Right lobe of liver (tissue), 6 donors: ENCODE measurements at regions not wholly inside any gene's neighbourhood (a gene's known extent, or its start where the extent isn't known, plus 50 kb on each side); places are given as distances from the start of the nearest gene placed in this dataset.

Source experiments
- ATAC-seq, 4 donors: fragments of 200-7000 bp; cut with Tn5 transposase; one replicate each; pipeline ENCODE4 v1.9.1; 2020; ENCODE audit warnings: mild to moderate bottlenecking in 4 of 4, moderate library complexity in 4 of 4
- DNase-seq, 3 donors: peaks; one replicate each; pipeline ENCODE4 v3.0.0-alpha.2; 2020
- H3K27ac ChIP-seq, 3 donors: fragments of 200-600 bp; one replicate each; pipeline ENCODE4 v1.8.0; 2022
- H3K27me3 ChIP-seq, 2 donors: fragments of 200-600 bp; one replicate each; pipeline ENCODE4 v1.8.0; 2022
- H3K36me3 ChIP-seq, 4 donors: fragments of 200-600 bp; sonication (generic) in 1 of 4; one replicate each; pipeline versions ENCODE4 v1.5.1 to v1.8.0; 2017 to 2022; ENCODE audit warnings: control low read depth in 1 of 4
- H3K4me1 ChIP-seq, 4 donors: fragments of 200-600 bp; sonication (generic) in 1 of 4; one replicate each; pipeline versions ENCODE4 v1.5.1 to v1.8.0; 2017 to 2022; ENCODE audit warnings: control low read depth in 1 of 4
- H3K4me3 ChIP-seq, 3 donors: fragments of 200-600 bp; one replicate each; pipeline ENCODE4 v1.8.0; 2022
- H3K9me3 ChIP-seq, 4 donors: fragments of 200-600 bp; sonication (generic) in 1 of 4; one replicate each; pipeline versions ENCODE4 v1.5.1 to v1.8.0; 2017 to 2022; ENCODE audit warnings: control low read depth in 1 of 4
- POLR2A ChIP-seq: fragments of 450-650 bp; IDR thresholded peaks from one replicate; pipeline ENCODE4 v1.6.1; 2017; ENCODE audit warnings: antibody characterized with exemption, mild to moderate bottlenecking
- whole genome bisulfite sequencing: methylation state at CpG from one replicate; pipeline ENCODE4 v1.1.6; 2018; ENCODE audit warnings: low coverage, low lambda C conversion rate; ENCODE audit not compliant: insufficient coverage; ENCODE audit errors: missing lambda C conversion rate; 5-methylcytosine and 5-hydroxymethylcytosine counted together
- intact Hi-C, 2 donors: fragments of 100-400 bp; cut with DNase I; formaldehyde crosslinking; loops; one replicate each; pipeline versions ENCODE4 v1.11.2 to v1.14.1; 2022
- TF ChIP-seq, protein P1 (sequence below), 4 donors: fragments of 200-600 bp in 3 of 4; fragments of 450-650 bp in 1 of 4; IDR thresholded peaks; one replicate each; pipeline versions ENCODE4 v1.5.1 to v1.8.0; 2016 to 2022; ENCODE audit warnings: antibody characterized with exemption in 4 of 4, mild to moderate bottlenecking in 2 of 4
- donor health status: DM: no; HTN: yes; CAD: no.
- donor health status: DM: no; HTN: no; CAD: no.
- donor health status: DM: no; HTN: no; CAD: no.
- donor health status: DM: no; HTN: yes; CAD: no.
- donor health status: DM: no; HTN: yes; CAD: no.

DNA sequence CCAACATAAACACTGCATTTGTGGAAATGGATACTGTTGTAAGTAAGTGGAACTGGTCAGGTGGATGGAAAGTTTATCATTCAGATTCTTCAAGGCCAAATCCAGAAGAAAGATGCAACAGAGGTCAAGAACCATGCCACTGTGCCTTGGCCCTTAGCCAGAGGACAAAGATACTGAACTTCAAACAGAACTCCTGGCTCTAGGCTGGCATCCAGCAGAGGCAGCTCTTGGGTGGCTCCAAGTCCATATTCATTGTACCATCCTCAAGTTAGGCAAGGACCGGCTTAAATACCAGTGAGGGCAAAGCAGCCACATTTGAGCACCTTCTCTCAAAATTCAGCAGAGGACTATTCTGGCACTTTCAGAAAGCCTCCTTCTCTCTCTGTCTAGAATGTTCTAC is 53.2 kb downstream of the DNAAF9 start:
- H3K4me3 ChIP-seq = no peak overlapping the region
- DNase-seq = peak; percentile 23 to 73 (median 65)
- H3K9me3 ChIP-seq = no peaks in the 10 kb centered on the region
- TF ChIP-seq, protein P1, sequence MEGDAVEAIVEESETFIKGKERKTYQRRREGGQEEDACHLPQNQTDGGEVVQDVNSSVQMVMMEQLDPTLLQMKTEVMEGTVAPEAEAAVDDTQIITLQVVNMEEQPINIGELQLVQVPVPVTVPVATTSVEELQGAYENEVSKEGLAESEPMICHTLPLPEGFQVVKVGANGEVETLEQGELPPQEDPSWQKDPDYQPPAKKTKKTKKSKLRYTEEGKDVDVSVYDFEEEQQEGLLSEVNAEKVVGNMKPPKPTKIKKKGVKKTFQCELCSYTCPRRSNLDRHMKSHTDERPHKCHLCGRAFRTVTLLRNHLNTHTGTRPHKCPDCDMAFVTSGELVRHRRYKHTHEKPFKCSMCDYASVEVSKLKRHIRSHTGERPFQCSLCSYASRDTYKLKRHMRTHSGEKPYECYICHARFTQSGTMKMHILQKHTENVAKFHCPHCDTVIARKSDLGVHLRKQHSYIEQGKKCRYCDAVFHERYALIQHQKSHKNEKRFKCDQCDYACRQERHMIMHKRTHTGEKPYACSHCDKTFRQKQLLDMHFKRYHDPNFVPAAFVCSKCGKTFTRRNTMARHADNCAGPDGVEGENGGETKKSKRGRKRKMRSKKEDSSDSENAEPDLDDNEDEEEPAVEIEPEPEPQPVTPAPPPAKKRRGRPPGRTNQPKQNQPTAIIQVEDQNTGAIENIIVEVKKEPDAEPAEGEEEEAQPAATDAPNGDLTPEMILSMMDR (IDR thresholded peaks at IDR 0.05) = no peak
- TF ChIP-seq POLR2A = no peak
- no CpG with 5 or more reads among the region's 1 CpG for WGBS
- peak; percentile 7 to 57 (median 36) for ATAC-seq
- peaks cover 0 to 65% (median 14%) of the 10 kb centered on the region in 4 donors for H3K4me1 ChIP-seq
- intact Hi-C loops = no loop called here
- peak overlapping the region in 1 of 3 donors; percentile 64 for H3K27ac ChIP-seq
- H3K36me3 ChIP-seq = no peaks in the 10 kb centered on the region
- H3K27me3 ChIP-seq = no peaks in the 10 kb centered on the region

DNA sequence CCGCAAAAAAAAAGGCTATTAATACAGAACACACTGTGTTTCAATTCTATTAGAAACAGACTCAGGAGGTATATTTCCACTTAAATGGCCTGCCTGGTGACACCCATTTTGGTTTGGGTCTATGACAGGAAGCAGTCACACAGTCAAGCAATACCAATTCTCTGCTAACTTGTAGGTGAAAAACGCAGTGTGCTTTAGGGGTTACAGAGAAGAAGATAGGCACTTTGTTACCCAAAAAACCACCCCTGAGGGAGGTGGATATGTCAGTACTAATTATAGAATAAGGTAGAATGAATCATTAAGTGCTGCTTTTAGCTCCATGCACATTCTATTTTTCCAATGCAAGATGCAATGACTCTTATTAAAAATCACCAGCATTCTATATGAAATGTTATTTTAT is 53.8 kb downstream of the DNAAF9 start:
- Histone ChIP-seq H3K27ac (peak overlapping the region in 1 of 3 donors; percentile 64), H3K36me3 (no peaks in the 10 kb centered on the region), H3K9me3 (no peaks in the 10 kb centered on the region), H3K4me1 (peaks cover 0 to 61% (median 14%) of the 10 kb centered on the region in 4 donors), H3K27me3 (no peaks in the 10 kb centered on the region), H3K4me3 (no peak overlapping the region)
- TF ChIP-seq, protein P1 (IDR thresholded peaks at IDR 0.05) = no peak
- no peak for TF ChIP-seq POLR2A
- ATAC-seq = no peak
- WGBS = 56% methylated on average over 1 of the region's 2 CpGs
- intact Hi-C loops = no loop called here
- no peak for DNase-seq

DNA sequence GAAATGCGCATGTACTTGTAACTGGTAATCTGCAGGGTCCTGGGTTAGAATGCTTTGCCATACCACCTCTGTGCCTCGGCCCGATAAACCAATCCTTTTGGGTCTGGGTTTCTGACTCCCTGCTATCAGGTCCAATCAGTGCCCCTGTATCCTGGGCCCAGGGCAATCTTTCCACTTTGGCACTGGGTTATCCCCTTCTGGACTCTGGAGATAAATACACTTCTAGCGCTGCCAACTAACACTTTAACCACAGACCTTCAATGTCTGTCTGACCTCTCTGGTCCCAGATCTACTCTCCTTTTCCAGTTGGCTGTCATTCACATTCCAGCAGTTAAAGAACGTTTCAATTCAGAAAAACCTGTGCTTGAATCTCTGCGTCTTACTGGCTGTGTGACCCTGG is 55.3 kb downstream of the DNAAF9 start:
- TF ChIP-seq POLR2A = no peak
- TF ChIP-seq, protein P1 (IDR thresholded peaks at IDR 0.05) = no peak
- Histone ChIP-seq H3K27ac (peak overlapping the region in 1 of 3 donors; percentile 52), H3K4me3 (no peak overlapping the region), H3K4me1 (peaks cover 0 to 46% (median 14%) of the 10 kb centered on the region in 4 donors), H3K36me3 (peaks cover 0 to 5% (median 0%) of the 10 kb centered on the region in 4 donors), H3K27me3 (no peaks in the 10 kb centered on the region), H3K9me3 (no peaks in the 10 kb centered on the region)
- 72% methylated on average over 6 of the region's 6 CpGs for WGBS
- peak in 1 of 3 donors; percentile 50 for DNase-seq
- peak; percentile 7 to 78 (median 72) for ATAC-seq
- intact Hi-C loops = no loop called here

DNA sequence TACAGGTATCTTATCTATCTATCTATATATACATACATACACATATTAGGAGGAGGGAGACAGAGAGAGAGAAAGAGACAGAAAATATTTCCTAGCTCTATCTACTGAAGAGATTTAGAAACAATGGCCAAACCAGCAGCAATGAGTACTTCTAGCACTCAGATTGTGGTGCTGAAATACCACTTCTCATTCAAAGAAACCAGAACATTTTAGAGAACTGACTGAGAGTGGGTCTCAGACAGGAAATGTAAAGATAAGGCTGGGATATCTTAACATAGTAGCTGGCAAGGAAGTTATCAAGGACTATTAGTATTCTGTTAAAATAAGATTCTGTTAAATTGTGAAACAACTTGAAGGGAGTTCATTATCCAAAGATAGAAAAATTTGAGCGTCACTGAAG is 57.0 kb downstream of the DNAAF9 start:
- DNase-seq = no peak
- no peak for ATAC-seq
- H3K9me3 ChIP-seq = no peaks in the 10 kb centered on the region
- no peaks in the 10 kb centered on the region for H3K27me3 ChIP-seq
- H3K36me3 ChIP-seq = peaks cover 0 to 5% (median 1%) of the 10 kb centered on the region in 4 donors
- no peak overlapping the region for H3K4me3 ChIP-seq
- 80% methylated on average over 1 of the region's 1 CpG for WGBS
- H3K27ac ChIP-seq = no peak overlapping the region
- TF ChIP-seq POLR2A = no peak
- TF ChIP-seq, protein P1 (IDR thresholded peaks at IDR 0.05) = no peak
- H3K4me1 ChIP-seq = peaks cover 0 to 30% (median 7%) of the 10 kb centered on the region in 4 donors
- intact Hi-C loops = no loop called here

DNA sequence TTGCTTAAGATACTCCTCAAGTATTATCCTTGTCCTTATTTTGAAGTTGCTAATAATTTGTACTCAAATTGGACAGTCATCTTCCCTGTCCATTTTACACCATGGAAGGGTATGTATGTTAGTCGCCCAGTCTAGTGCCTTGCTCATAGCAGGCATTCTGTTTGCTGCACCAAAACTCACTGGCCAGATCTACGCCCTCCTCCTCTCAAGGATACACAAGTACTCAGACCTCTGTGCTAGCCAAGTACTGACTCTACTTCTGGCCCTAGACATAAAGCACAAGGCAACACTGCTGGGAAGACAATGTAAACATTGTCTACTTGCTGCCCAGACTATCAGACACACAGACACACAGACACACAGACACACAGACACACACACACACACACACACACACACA is 57.7 kb downstream of the DNAAF9 start:
- Histone ChIP-seq H3K9me3 (no peaks in the 10 kb centered on the region), H3K27me3 (no peaks in the 10 kb centered on the region), H3K4me1 (peaks cover 0 to 25% (median 5%) of the 10 kb centered on the region in 4 donors), H3K27ac (no peak overlapping the region), H3K36me3 (peaks cover 0 to 5% (median 1%) of the 10 kb centered on the region in 4 donors), H3K4me3 (no peak overlapping the region)
- ATAC-seq = no peak
- intact Hi-C loops = no loop called here
- TF ChIP-seq POLR2A = no peak
- TF ChIP-seq, protein P1 (IDR thresholded peaks at IDR 0.05) = no peak
- DNase-seq = no peak
- 88% methylated on average over 2 of the region's 2 CpGs for WGBS
